IMR-90 (cell line): ENCODE measurements at regions not wholly inside any gene's neighbourhood (a gene's known extent, or its start where the extent isn't known, plus 50 kb on each side); places are given as distances from the start of the nearest gene placed in this dataset.

Experiments used
- ATAC-seq: fragments of 200-7000 bp; cut with Tn5 transposase; 2 replicates; pipeline ENCODE4 v1.9.1; 2020; ENCODE audit warnings: low read depth, mild to moderate bottlenecking, moderate library complexity
- BruUV-seq: library from RNA; stranded (reverse); fragments of 400-500 nt; replicated peaks from 2 replicates; lab custom pipeline; 2021; lab: Mats Ljungman, UMichigan
- CTCF ChIA-PET: fragments of 300-600 bp; formaldehyde crosslinking; extraction: SDS; loops from one replicate; lab custom pipeline; 2021; ENCODE audit warnings: antibody characterized with exemption; lab: Yijun Ruan, JAX
- POLR2A ChIA-PET: fragments of 300-600 bp; sonication (Branson Sonifier 250); formaldehyde crosslinking; loops from one replicate; lab custom pipeline; 2022; ENCODE audit warnings: antibody characterized with exemption; ENCODE audit not compliant: unreplicated experiment; lab: Charles Lee
- DNase-seq: peaks from one replicate; pipeline ENCODE4 v3.0.0; 2013
- H2AFZ ChIP-seq: replicated peaks from 2 replicates; pipeline ENCODE3; 2013; ENCODE audit warnings: low read length, mild to moderate bottlenecking; ENCODE audit not compliant: poor library complexity
- H2AK5ac ChIP-seq: 2 replicates; pipeline ENCODE4 v1.6.1; 2013; ENCODE audit warnings: low read depth, low read length, inconsistent platforms
- H2AK9ac ChIP-seq: replicated peaks from 2 replicates; pipeline ENCODE3; 2013; ENCODE audit warnings: mild to moderate bottlenecking, low read depth, low read length, moderate library complexity; ENCODE audit not compliant: poor library complexity
- H2BK120ac ChIP-seq: 2 replicates; pipeline ENCODE4 v1.6.1; 2013; ENCODE audit warnings: low read depth, low read length, inconsistent platforms
- H2BK15ac ChIP-seq: 3 replicates; pipeline ENCODE4 v1.6.1; 2013; ENCODE audit warnings: low read depth, low read length, inconsistent platforms
- H2BK20ac ChIP-seq: 2 replicates; pipeline ENCODE4 v1.6.1; 2013; ENCODE audit warnings: low read depth, mild to moderate bottlenecking, inconsistent platforms, low read length, moderate library complexity
- H2BK5ac ChIP-seq: 2 replicates; pipeline ENCODE4 v1.6.1; 2013; ENCODE audit warnings: mild to moderate bottlenecking, low read depth, low read length, inconsistent platforms; ENCODE audit not compliant: poor library complexity, severe bottlenecking
- H3K14ac ChIP-seq: replicated peaks from 2 replicates; pipeline ENCODE4 v1.6.1; 2013; ENCODE audit warnings: low read depth, low read length, inconsistent platforms
- H3K18ac ChIP-seq: 2 replicates; pipeline ENCODE4 v1.6.1; 2013; ENCODE audit warnings: low read depth, low read length, control low read depth
- H3K23ac ChIP-seq: 2 replicates; pipeline ENCODE4 v1.6.1; 2013; ENCODE audit warnings: low read depth, low read length, inconsistent platforms
- H3K27ac ChIP-seq: 2 replicates; pipeline ENCODE4 v1.5.1; 2013; ENCODE audit warnings: mild to moderate bottlenecking, control low read depth, low read length; ENCODE audit not compliant: insufficient read depth
- H3K27me3 ChIP-seq: 2 replicates; pipeline ENCODE4 v1.6.1; 2013; ENCODE audit warnings: low read length; ENCODE audit not compliant: control insufficient read depth, insufficient read depth
- H3K36me3 ChIP-seq: 2 replicates; pipeline ENCODE4 v1.6.1; 2013; ENCODE audit warnings: low read length, mixed read lengths; ENCODE audit not compliant: control insufficient read depth, insufficient read depth
- H3K4ac ChIP-seq: 2 replicates; pipeline ENCODE4 v1.6.1; 2013; ENCODE audit warnings: low read depth, low read length, inconsistent platforms
- H3K4me1 ChIP-seq: 2 replicates; pipeline ENCODE4 v1.6.1; 2013; ENCODE audit warnings: low read length, mixed read lengths; ENCODE audit not compliant: control insufficient read depth, insufficient read depth
- H3K4me2 ChIP-seq: 2 replicates; pipeline ENCODE4 v1.6.1; 2013; ENCODE audit warnings: low read depth, mild to moderate bottlenecking, control low read depth, low read length, moderate library complexity
- H3K4me3 ChIP-seq: 2 replicates; pipeline ENCODE4 v1.5.1; 2013; ENCODE audit warnings: low read depth, mild to moderate bottlenecking, control low read depth, low read length, moderate library complexity; ENCODE audit not compliant: insufficient read depth
- H3K56ac ChIP-seq: 2 replicates; pipeline ENCODE4 v1.6.1; 2013; ENCODE audit warnings: low read length, inconsistent platforms; ENCODE audit not compliant: insufficient read depth; ENCODE audit errors: extremely low read depth
- H3K79me1 ChIP-seq, 2 experiments: 2 replicates each; pipeline ENCODE4 v1.6.1; 2013; ENCODE audit warnings: low read length in 2 of 2, inconsistent platforms in 1 of 2, low read depth in 1 of 2
- H3K9ac ChIP-seq: 2 replicates; pipeline ENCODE4 v1.6.1; 2013; ENCODE audit warnings: low read depth, low read length, control low read depth
- H3K9me1 ChIP-seq: 2 replicates; pipeline ENCODE4 v1.6.1; 2013; ENCODE audit warnings: low read length, inconsistent platforms; ENCODE audit not compliant: insufficient read depth
- H3K9me3 ChIP-seq: 2 replicates; pipeline ENCODE4 v1.6.1; 2013; ENCODE audit warnings: low read length; ENCODE audit not compliant: control insufficient read depth, insufficient read depth
- H4K20me1 ChIP-seq: 2 replicates; pipeline ENCODE4 v1.6.1; 2013; ENCODE audit warnings: low read length, inconsistent platforms; ENCODE audit not compliant: insufficient read depth
- H4K5ac ChIP-seq: 2 replicates; pipeline ENCODE4 v1.6.1; 2013; ENCODE audit warnings: mild to moderate bottlenecking, low read depth, low read length, control low read depth
- H4K8ac ChIP-seq, 2 experiments: 2 replicates each; pipeline ENCODE4 v1.6.1; 2013; ENCODE audit warnings: low read depth in 2 of 2, low read length in 2 of 2, control low read depth in 1 of 2, inconsistent platforms in 1 of 2
- H4K91ac ChIP-seq: 2 replicates; pipeline ENCODE4 v1.6.1; 2013; ENCODE audit warnings: low read depth, low read length, inconsistent platforms; ENCODE audit not compliant: insufficient read depth
- BHLHE40 ChIP-seq: fragments of 150-350 bp; IDR thresholded peaks from 2 replicates; pipeline ENCODE4 v1.6.1; 2016; ENCODE audit warnings: mild to moderate bottlenecking, low read depth, low read length
- CEBPB ChIP-seq: IDR thresholded peaks from 2 replicates; pipeline ENCODE4 v1.6.1; 2012; ENCODE audit warnings: low read depth, low read length, improper control_type of control experiment
- CHD1 ChIP-seq: IDR thresholded peaks from 2 replicates; pipeline ENCODE4 v1.6.1; 2012; ENCODE audit warnings: low read depth, low read length, improper control_type of control experiment
- CTCF ChIP-seq: conservative IDR thresholded peaks from 2 replicates; pipeline ENCODE4 v1.5.1; 2012; ENCODE audit warnings: mild to moderate bottlenecking, low read depth, low read length, improper control_type of control experiment
- ELK1 ChIP-seq: fragments of 150-350 bp; IDR thresholded peaks from 2 replicates; pipeline ENCODE4 v1.6.1; 2016; ENCODE audit warnings: low read depth, mild to moderate bottlenecking, low read length, moderate library complexity, borderline replicate concordance
- FOS ChIP-seq: fragments of 150-350 bp; IDR thresholded peaks from 2 replicates; pipeline ENCODE4 v1.6.1; 2016; ENCODE audit warnings: low read depth, low read length
- MAFK ChIP-seq: IDR thresholded peaks from 2 replicates; pipeline ENCODE4 v1.6.1; 2012; ENCODE audit warnings: low read depth, low read length, improper control_type of control experiment
- MAZ ChIP-seq: IDR thresholded peaks from 2 replicates; pipeline ENCODE4 v1.6.1; 2012; ENCODE audit warnings: low read depth, mild to moderate bottlenecking, low read length, improper control_type of control experiment, moderate library complexity, borderline replicate concordance
- MXI1 ChIP-seq: IDR thresholded peaks from 2 replicates; pipeline ENCODE4 v1.6.1; 2012; ENCODE audit warnings: low read depth, mild to moderate bottlenecking, low read length, moderate library complexity, borderline replicate concordance
- NFE2L2 ChIP-seq: fragments of 150-350 bp; IDR thresholded peaks from 2 replicates; pipeline ENCODE4 v1.6.1; 2016; ENCODE audit warnings: low read depth, mild to moderate bottlenecking, low read length
- POLR2A ChIP-seq: IDR thresholded peaks from 2 replicates; pipeline ENCODE4 v1.6.1; 2012; ENCODE audit warnings: mild to moderate bottlenecking, low read depth, low read length
- RAD21 ChIP-seq: IDR thresholded peaks from 2 replicates; pipeline ENCODE4 v1.6.1; 2012; ENCODE audit warnings: low read length, improper control_type of control experiment
- RCOR1 ChIP-seq: IDR thresholded peaks from 2 replicates; pipeline ENCODE4 v1.6.1; 2012; ENCODE audit warnings: mild to moderate bottlenecking, low read length, improper control_type of control experiment; ENCODE audit not compliant: insufficient replicate concordance
- RFX5 ChIP-seq: IDR thresholded peaks from 2 replicates; pipeline ENCODE4 v1.8.0; 2012; ENCODE audit warnings: low read depth, mild to moderate bottlenecking, low read length, moderate library complexity
- SMC3 ChIP-seq: fragments of 150-350 bp; IDR thresholded peaks from 2 replicates; pipeline ENCODE4 v1.6.1; 2016; ENCODE audit warnings: low read depth, mild to moderate bottlenecking, antibody characterized with exemption, low read length, moderate library complexity
- USF2 ChIP-seq: fragments of 150-350 bp; IDR thresholded peaks from 2 replicates; pipeline ENCODE4 v1.6.1; 2017; ENCODE audit warnings: mild to moderate bottlenecking, antibody characterized with exemption, low read length, low read depth
- WGBS, 2 experiments: methylation state at CpG; one replicate each; pipeline versions ENCODE4 v1.1.5 to v1.1.7; 2013; ENCODE audit warnings: missing lambda C conversion rate in 2 of 2; ENCODE audit not compliant: insufficient read length in 1 of 2; ENCODE audit errors: extremely low coverage in 2 of 2; 5-methylcytosine and 5-hydroxymethylcytosine counted together
- dilution Hi-C: fragments of 300-500 bp; cut with HindIII; formaldehyde crosslinking; loops from one replicate; pipeline ENCODE4 v1.14.3; 2018; ENCODE audit warnings: low sequenced_read_pairs; ENCODE audit not compliant: unreplicated experiment
- in situ Hi-C: fragments of 300-500 bp; cut with MboI; formaldehyde crosslinking; loops from 3 replicates; pipeline ENCODE4 v1.14.3; 2019; ENCODE audit warnings: low sequenced_read_pairs, inconsistent platforms, mixed read lengths
- intact Hi-C: fragments of 100-400 bp; cut with micrococcal nuclease; formaldehyde crosslinking; loops from 2 replicates; pipeline ENCODE4 v1.10.0; 2022

GRCh38 chr18:43846299-43846698 is 569.0 kb upstream of the SYT4 start:
- in situ Hi-C loops (no loop called here), dilution Hi-C loops (no loop called here), intact Hi-C loops (no loop called here)
- Histone ChIP-seq H3K4me3 (no peak overlapping the region), H4K8ac (no peak overlapping the region), H2BK120ac (no peak overlapping the region), H3K27ac (no peak overlapping the region; the same call in 1 of the 2 replicates), H3K23ac (no peak overlapping the region), H2BK15ac (no peak overlapping the region), H3K4me2 (no peak overlapping the region), H3K36me3 (no peaks in the 10 kb centered on the region), H4K91ac (no peak overlapping the region), H3K4ac (no peak overlapping the region), H3K18ac (no peak overlapping the region), H3K14ac (no peak overlapping the region), H3K79me1 (no peaks in the 10 kb centered on the region), H2AFZ (no peak overlapping the region), H2AK5ac (no peak overlapping the region), H3K9me1 (no peaks in the 10 kb centered on the region), H3K56ac (no peak overlapping the region), H3K9me3 (no peaks in the 10 kb centered on the region), H3K27me3 (no peaks in the 10 kb centered on the region), H3K9ac (no peak overlapping the region), H3K4me1 (peaks cover 2% of the 10 kb centered on the region; the same call in 1 of the 2 replicates), H2BK5ac (no peak overlapping the region), H2BK20ac (no peak overlapping the region), H4K20me1 (no peaks in the 10 kb centered on the region), H4K5ac (no peak overlapping the region; the same call in 1 of the 2 replicates), H2AK9ac (no peak overlapping the region)
- WGBS, 2 experiments: no CpG with 5 or more reads among the region's 1 CpG
- ATAC-seq (no peak), DNase-seq (no peak)
- POLR2A ChIA-PET: no interaction called here
- no TSS peak for BruUV-seq
- TF ChIP-seq MAFK (no peak), CTCF (no peak), RAD21 (no peak), RCOR1 (no peak), RFX5 (no peak), CHD1 (no peak), SMC3 (no peak), MXI1 (no peak), POLR2A (no peak), CEBPB (no peak), USF2 (no peak), MAZ (no peak), NFE2L2 (no peak), FOS (no peak), BHLHE40 (no peak), ELK1 (no peak)
- CTCF ChIA-PET: no interaction called here
